Chondrocyte (in vitro differentiated cells): ENCODE measurements at regions not wholly inside any gene's neighbourhood (a gene's known extent, or its start where the extent isn't known, plus 50 kb on each side); places are given as distances from the start of the nearest gene placed in this dataset.

Experiments used
- DNase-seq: peaks from one replicate; pipeline ENCODE4 v3.0.0; 2021; ENCODE audit warnings: mixed read lengths, low spot score
- H3K27ac Mint-ChIP-seq: one replicate; pipeline ENCODE4 v1.8.0; 2021; ENCODE audit warnings: mild to moderate bottlenecking, moderate library complexity, mixed read lengths; ENCODE audit not compliant: unreplicated experiment
- H3K27me3 Mint-ChIP-seq: 2 replicates; pipeline ENCODE4 v1.8.0; 2021; ENCODE audit warnings: low read depth, mixed read lengths
- H3K36me3 Mint-ChIP-seq: 2 replicates; pipeline ENCODE4 v1.8.0; 2021; ENCODE audit warnings: low read depth, mixed read lengths
- H3K4me1 Mint-ChIP-seq: 2 replicates; pipeline ENCODE4 v1.8.0; 2021; ENCODE audit warnings: low read depth, mild to moderate bottlenecking, mixed read lengths
- H3K4me3 Mint-ChIP-seq: one replicate; pipeline ENCODE4 v1.8.0; 2021; ENCODE audit warnings: mild to moderate bottlenecking, moderate library complexity, mixed read lengths; ENCODE audit not compliant: unreplicated experiment
- H3K9me3 Mint-ChIP-seq: 2 replicates; pipeline ENCODE4 v1.8.0; 2021; ENCODE audit warnings: low read depth, mixed read lengths
- TF ChIP-seq, protein P1 (sequence below): fragments of 200-600 bp; sonication (generic); IDR thresholded peaks from 2 replicates; pipeline ENCODE4 v1.5.0; 2021; ENCODE audit warnings: antibody characterized with exemption, mild to moderate bottlenecking, moderate library complexity

- DNase-seq, result no peak
- H3K36me3 Mint-ChIP-seq, result no peaks in the 10 kb centered on the region
- H3K4me3 Mint-ChIP-seq, result no peak overlapping the region
- H3K9me3 Mint-ChIP-seq, result no peaks in the 10 kb centered on the region
- peaks cover 3% of the 10 kb centered on the region for H3K27me3 Mint-ChIP-seq
- TF ChIP-seq, protein P1, sequence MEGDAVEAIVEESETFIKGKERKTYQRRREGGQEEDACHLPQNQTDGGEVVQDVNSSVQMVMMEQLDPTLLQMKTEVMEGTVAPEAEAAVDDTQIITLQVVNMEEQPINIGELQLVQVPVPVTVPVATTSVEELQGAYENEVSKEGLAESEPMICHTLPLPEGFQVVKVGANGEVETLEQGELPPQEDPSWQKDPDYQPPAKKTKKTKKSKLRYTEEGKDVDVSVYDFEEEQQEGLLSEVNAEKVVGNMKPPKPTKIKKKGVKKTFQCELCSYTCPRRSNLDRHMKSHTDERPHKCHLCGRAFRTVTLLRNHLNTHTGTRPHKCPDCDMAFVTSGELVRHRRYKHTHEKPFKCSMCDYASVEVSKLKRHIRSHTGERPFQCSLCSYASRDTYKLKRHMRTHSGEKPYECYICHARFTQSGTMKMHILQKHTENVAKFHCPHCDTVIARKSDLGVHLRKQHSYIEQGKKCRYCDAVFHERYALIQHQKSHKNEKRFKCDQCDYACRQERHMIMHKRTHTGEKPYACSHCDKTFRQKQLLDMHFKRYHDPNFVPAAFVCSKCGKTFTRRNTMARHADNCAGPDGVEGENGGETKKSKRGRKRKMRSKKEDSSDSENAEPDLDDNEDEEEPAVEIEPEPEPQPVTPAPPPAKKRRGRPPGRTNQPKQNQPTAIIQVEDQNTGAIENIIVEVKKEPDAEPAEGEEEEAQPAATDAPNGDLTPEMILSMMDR, result no peak
- H3K27ac Mint-ChIP-seq, result no peak overlapping the region
- H3K4me1 Mint-ChIP-seq, result peaks cover 8% of the 10 kb centered on the region
Measured at GRCh38 chr22:49366437-49366836, 461.2 kb downstream of the BRD1 start.

DNA sequence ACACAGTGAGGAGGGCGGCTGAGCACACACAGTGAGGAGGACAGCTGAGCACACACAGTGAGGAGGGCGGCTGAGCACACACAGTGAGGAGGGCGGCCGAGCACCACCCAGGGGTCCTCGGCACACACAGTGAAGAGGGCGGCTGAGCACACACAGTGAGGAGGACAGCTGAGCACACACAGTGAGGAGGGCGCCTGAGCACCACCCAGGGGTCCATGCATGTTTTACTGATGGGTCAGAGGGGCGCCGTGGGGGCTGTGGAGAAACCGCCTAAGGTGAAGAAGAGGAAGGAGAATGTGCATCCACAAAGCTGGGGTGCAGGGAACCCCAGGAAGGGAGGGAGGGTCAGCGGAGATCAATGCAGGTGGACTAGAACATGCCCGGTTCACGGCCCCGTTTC is 461.8 kb downstream of the BRD1 start:
- no peaks in the 10 kb centered on the region for H3K36me3 Mint-ChIP-seq
- no peak overlapping the region for H3K27ac Mint-ChIP-seq
- TF ChIP-seq, protein P1, result no peak
- H3K4me1 Mint-ChIP-seq, result peaks cover 8% of the 10 kb centered on the region
- peak; percentile 84 for DNase-seq
- H3K4me3 Mint-ChIP-seq, result no peak overlapping the region
- H3K27me3 Mint-ChIP-seq, result peaks cover 7% of the 10 kb centered on the region
- H3K9me3 Mint-ChIP-seq, result no peaks in the 10 kb centered on the region

- peaks cover 8% of the 10 kb centered on the region for H3K4me1 Mint-ChIP-seq
- H3K4me3 Mint-ChIP-seq, result no peak overlapping the region
- TF ChIP-seq, protein P1, result no peak
- H3K27me3 Mint-ChIP-seq, result peaks cover 12% of the 10 kb centered on the region
- H3K27ac Mint-ChIP-seq, result no peak overlapping the region
- DNase-seq, result no peak
- H3K36me3 Mint-ChIP-seq, result no peaks in the 10 kb centered on the region
- H3K9me3 Mint-ChIP-seq, result no peaks in the 10 kb centered on the region
Measured at GRCh38 chr22:49365191-49365837, 462.4 kb downstream of the BRD1 start.

- DNase-seq, result no peak
Measured at GRCh38 chr22:49364398-49364797, 463.3 kb downstream of the BRD1 start.

GRCh38 chr22:49363526-49364230 is 464.0 kb downstream of the BRD1 start:
- peaks cover 3% of the 10 kb centered on the region for H3K4me1 Mint-ChIP-seq
- TF ChIP-seq, protein P1, result no peak
- no peaks in the 10 kb centered on the region for H3K9me3 Mint-ChIP-seq
- H3K27me3 Mint-ChIP-seq, result peaks cover 17% of the 10 kb centered on the region
- no peak overlapping the region for H3K27ac Mint-ChIP-seq
- H3K4me3 Mint-ChIP-seq, result no peak overlapping the region
- H3K36me3 Mint-ChIP-seq, result no peaks in the 10 kb centered on the region
- DNase-seq, result no peak

More at GRCh38 chr22:49364398-49364797, 463.3 kb downstream of the BRD1 start:
- H3K36me3 Mint-ChIP-seq, result no peaks in the 10 kb centered on the region
- no peaks in the 10 kb centered on the region for H3K9me3 Mint-ChIP-seq
- H3K27me3 Mint-ChIP-seq, result peaks cover 17% of the 10 kb centered on the region
- H3K4me1 Mint-ChIP-seq, result peaks cover 8% of the 10 kb centered on the region
- TF ChIP-seq, protein P1, result no peak
- no peak overlapping the region for H3K27ac Mint-ChIP-seq
- H3K4me3 Mint-ChIP-seq, result no peak overlapping the region
